CD1c-positive myeloid dendritic cell (primary cell): ENCODE measurements at regions not wholly inside any gene's neighbourhood (a gene's known extent, or its start where the extent isn't known, plus 50 kb on each side); places are given as distances from the start of the nearest gene placed in this dataset.

Experiments
- DNase-seq: peaks from one replicate; pipeline ENCODE4 v3.0.0-alpha.2; 2016; ENCODE audit errors: extremely low spot score

- DNase-seq = no peak
Observed at GRCh38 chr4:161132715-161133425, 1030.9 kb downstream of the FSTL5 start.

- DNase-seq = no peak
Observed at GRCh38 chr4:161121451-161121850, 1042.3 kb downstream of the FSTL5 start.

GRCh38 chr4:161101881-161102280 lies 1061.9 kb downstream of the FSTL5 start:
- no peak for DNase-seq

- no peak for DNase-seq
Observed at GRCh38 chr4:161097821-161098220, 1066.0 kb downstream of the FSTL5 start.

- DNase-seq = no peak
Observed at GRCh38 chr4:161061046-161061445, 1102.8 kb downstream of the FSTL5 start.
